HG03439 (cell line): ENCODE measurements at regions not wholly inside any gene's neighbourhood (a gene's known extent, or its start where the extent isn't known, plus 50 kb on each side); places are given as distances from the start of the nearest gene placed in this dataset.

Experiments
- ATAC-seq: cut with Tn5 transposase; IDR thresholded peaks from one replicate; pipeline ENCODE4 v1.9.1; 2021; ENCODE audit warnings: mild to moderate bottlenecking, moderate library complexity; ENCODE audit not compliant: unreplicated experiment

DNA sequence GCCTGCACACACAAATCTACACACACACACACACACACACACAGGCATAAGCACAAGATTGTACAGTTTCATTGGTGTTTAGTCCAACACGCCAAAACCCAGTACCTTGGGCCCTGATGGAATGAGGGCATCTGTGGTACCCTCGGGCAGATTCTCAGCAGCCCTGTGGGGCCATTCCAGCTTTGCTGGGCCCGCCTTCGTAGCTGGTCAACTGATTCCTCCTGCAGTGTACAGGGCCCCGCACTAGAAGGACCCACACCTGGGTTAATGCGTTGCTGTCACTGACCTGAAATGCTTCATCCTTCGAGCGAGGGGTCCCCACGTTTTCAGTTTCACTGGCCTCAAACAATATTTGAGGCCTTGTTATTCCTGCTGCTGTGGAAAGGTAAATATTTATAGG lies 731.2 kb downstream of the BRD1 start:
- ATAC-seq: no peak

DNA sequence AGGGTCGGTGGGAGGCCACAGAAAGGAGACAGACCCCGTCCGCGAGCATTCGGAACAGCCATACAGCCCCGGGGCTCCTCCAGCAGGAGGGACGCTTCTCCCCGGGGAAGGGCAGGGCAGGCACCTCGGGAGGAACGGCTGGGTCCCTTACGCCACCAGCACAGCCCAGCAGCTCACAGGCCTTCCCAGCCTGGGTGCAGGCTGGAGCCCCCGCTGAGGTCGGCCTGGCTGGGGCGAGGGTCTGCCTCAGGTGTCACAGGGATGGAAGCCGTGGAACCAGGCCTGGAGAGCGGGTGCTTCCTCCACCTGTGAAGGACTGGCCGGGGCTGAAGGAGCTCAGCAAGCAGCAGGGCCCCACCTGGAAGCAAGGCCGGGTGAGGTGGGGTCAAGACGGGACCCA lies 732.3 kb downstream of the BRD1 start:
- no peak for ATAC-seq

DNA sequence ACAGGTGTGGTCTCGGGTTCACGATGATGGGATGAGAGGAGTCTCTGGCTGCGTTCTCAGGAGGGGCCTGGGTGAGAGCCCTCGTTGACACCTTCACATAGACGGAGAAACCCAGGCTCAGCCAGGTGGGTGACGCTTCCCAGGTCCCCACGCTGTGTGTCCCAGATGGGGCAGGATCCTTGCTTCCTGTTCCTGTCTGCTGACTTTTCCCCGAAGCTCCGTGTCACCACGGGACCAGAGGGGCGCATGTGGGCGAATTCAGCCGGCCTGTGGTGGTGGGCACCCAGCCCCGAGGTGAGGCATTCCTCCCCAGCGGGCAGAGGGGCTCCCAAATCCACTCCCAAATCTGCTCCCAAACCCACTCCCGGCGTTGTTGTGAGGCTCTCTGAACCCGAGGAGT lies 732.8 kb downstream of the BRD1 start:
- no peak for ATAC-seq

DNA sequence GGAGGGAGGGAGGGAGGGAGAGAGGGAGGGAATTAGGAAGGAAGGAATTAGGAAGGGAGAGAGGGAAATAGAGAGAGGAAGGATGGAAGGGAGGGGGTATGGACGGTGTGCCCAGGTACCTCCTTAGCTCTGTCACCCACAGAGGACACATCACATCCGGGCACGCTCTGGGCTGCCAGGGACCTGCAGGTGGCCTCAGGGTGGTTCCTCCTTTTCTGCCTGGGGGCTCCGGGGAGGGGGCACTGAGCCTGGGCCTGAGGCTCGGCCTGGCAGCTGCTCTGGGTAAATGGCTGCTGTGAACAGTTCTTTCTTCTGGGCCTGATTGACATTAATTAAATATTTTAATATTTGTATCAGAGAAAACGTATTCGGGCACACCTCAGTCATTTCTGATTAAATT lies 733.5 kb downstream of the BRD1 start:
- no peak for ATAC-seq

DNA sequence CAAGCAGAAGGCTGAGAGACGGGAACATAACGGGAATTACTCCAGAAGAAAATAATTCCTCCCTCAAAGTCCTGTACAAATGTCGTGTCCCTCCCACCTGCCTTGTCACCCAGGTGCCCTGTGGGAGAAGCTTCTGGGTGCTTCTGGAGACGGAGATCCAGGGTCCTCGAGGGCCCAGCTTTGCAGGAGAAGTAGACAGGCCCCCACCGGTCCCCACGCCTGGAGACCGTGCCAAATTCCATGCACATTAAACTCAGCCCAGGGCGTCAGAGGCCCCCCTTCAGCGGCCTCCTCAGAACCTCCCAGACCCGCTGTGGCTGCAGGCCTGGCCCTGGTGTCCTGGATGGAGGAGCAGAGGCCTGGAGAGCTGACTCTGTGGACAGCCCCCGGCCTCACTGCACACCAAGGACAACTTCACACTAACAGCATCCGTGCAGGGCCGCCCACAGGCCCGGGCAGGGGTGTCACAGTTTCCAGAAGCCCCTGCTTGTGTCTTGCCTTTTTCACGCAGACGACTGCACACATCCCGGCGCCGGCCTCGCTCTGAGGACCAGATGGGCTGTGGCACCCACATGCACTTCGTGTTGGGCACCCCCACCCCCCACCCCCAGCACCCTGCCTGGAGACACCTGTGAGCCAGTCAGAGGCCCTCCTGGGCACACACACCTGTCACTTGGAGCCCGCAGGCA lies 734.3 kb downstream of the BRD1 start:
- no peak for ATAC-seq

DNA sequence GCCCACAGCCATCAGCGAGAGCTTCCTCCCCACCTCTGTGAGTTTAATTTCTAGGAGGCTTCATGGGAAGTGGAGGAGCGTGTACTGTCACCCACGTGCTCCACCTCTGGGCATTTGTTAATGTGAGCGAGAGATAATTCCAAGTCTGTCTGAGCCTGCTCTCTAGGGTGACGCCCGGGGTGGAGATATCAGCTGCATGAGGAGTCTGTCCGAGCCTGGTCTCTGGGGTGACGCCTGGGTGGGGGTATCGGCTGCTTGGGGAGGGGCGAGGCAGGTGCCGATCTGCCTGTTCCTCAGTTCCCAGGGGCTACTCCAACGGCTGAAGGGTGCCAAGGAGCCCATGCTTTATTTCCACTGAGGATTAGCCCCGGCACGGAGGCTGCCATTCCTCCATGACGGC lies 735.0 kb downstream of the BRD1 start:
- ATAC-seq: no peak

DNA sequence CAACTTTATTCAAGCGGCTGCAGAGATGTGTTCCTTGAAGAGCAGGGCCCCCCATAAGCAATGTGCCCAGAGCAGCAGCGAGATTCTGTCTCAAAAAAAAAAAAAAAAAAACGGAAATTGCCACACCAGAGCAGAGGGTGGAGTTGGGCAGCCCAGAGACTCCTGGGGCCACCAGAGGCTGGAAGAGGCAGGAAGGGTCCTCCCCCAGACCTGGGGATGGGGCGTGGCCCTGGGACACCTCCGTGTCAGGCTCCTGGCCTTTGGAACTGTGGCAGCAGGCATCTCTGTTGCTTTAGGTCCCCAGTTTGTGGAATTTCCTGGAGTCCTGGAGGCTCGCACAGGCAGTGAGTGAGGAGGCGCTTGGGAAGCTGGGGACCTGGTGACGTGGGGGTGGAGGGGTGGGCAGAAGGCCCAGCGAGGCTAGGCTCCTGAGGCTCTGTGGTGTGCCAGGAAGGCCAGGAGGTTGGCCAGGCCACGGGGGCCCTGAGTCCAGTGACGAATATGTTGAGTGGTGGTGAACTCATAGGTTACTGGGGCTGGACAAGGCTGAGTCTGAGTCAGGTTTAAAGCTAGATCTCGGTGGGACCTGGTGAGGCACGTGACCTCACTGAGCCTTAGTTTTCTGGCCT lies 735.6 kb downstream of the BRD1 start:
- no peak for ATAC-seq

DNA sequence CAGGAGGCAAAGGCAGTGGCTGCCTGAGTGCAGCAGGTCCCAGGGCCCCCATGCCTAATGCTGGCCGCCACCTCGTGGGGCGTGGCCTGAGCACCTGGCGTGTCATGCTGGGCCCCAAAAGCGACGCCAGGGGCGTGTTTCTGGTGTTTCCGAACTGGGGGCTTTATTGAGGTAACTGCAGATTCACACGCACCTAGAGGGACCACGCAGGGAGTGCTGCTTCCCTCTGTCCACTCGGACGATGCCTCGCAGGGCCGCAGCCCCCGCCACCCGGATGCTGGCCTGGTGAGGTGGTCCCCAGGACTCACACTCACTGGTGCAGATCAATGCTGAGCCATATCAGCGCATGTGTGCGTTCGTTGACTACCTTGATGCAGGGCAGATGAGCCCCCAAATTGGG lies 736.2 kb downstream of the BRD1 start:
- ATAC-seq: no peak

DNA sequence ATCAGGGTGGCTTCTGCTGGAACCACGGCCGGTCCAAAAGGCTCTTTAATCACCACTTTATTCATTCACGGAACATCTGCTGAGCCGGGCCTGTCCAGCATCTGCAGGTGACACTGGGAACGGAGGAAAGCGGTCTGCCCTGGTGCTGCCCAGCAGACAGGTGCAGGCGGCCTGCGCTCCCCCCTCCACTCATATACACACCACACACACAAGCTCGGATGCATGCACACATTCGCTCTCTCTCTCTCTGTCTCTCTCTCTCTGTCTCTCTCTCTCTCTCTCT lies 736.9 kb downstream of the BRD1 start:
- no peak for ATAC-seq

DNA sequence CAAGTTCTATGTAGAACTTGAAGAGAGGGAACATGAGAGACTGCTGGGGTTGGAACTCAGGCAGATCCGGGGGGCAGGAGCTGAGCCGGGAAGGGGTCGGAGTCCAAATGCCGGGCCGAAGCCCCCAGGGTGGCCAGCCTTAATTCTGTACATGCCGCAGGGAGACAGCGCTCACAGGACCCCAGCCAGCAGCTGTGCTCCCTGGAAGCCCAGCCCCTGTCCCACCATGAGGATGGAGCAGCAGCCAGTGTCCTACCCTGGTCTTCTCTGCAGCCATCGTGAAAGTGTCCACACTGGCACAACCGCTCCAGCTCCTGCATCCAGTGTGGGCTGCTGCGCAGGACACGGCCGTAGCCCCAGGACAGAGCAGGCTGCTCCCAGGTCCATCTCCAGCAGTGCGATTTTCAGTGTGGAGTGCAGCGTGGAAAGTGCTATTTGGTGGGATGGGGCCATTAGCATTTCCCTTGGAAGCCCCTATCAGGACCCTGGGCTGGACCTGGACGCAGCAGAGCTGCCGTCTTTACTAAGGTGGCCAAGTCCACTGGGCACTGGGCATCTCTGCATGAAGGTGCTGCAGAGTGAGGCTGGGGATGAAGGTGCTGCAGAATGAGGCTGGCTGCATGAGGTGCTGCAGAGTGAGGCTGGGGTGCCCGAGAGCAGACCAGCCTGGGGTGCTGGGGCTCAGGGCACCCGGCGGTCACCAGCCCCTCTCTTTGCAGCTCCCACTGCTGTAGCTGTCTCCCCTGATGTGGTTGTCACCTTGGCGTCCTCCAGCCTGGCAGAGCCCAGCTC lies 737.4 kb downstream of the BRD1 start:
- no peak for ATAC-seq

DNA sequence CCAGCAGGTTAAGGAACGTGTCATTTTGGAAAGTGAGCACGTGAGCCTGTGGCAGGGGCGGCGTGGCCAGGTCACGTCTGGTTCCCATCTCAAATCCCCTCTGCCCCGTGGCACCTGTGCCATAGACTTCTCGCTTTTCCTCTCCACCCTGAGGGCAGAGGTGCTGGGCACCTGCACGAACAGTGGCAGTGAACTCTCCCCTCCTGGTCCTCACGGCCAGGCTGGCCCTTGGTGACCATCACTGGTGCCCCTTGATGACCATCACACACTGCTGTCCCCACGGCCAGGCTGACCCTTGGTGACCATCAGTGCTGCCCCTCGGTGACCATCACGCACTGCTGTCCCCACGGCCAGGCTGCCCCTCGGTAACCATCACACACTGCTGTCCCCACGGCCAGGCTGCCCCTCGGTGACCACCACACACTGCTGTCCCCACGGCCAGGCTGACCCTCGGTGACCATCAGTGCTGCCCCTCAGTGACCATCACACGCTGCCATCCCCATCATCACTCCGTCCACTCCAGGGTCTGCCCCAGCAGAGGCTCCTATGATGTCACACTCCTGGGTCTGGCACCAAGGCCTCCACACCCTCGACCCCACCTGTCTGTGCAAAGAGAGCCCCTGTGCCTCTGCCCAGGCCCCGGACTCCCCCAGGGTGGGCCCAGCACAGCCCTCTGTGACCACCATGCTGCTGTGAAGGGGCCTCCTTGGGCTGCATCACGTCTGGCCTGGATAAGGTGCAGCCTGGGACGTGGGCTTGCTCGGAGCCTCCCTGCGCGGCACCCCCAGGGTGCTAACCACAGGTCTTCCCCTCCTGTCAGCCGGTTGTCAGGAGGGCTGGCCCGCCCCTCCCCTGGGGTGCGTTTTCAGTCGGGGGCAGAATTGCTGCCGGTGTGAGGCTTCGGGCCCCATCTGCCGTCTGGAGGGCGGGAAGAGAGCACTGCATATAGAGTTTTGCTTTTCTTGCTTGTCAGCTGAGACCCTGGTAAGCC lies 738.6 kb downstream of the BRD1 start:
- no peak for ATAC-seq

DNA sequence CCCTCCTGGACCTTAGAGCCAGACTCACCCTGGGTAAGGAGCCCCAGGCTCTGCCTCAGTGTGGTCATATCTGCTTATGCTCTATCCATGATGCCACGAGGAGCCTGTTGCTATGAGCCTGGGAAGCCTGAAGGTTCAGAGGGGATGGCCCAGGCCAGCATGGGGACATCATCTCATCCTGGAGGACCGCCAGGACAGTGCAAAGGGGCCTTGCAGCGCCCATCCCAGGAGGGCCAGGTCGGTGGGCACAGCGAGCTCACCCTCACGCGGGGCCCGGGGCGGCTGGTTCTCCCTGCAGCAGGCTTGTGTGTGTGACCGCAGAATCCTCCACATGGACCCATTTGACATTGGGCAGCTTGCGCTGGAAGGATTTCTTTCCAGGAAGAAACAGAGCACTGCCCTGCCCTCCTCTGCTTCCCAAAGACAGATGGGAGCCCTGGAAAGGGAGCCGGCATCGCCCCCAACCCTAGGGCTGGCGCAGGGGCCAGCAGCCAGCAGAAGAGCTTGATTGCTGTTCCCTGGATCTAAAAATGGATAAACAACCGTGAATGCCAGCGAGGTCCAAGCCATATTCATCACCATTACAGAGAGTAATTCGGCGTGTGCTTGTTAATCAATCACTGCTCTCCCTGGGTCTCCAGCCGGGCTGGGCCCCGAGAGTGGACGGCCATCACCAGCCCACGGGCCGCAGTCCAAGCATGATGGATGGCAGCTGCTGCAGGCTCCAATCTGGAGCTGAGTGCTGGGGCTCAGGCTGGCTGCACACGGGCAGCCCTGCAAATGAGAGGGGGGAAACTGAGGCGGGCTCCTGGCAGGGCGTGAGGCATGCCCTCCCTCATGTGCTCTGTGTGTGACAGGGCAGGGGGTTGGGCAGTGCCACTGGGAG lies 739.7 kb downstream of the BRD1 start:
- no peak for ATAC-seq

DNA sequence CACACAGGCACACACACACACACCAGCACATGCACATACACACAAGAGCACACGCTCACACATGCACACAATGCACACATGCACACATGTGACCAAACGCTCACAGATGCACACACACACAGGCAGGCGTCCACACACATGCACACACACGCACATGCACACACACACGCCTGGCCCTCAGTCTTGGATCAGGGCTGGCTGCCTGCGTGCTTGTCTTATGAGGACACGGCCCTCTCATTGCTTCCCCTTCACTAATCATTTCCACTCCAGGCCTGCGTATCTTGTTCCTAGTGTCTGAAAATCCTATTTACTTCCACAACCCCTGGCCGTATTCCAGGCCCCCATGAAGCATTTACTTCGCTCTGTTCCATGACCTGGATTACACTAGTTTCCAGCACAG lies 740.5 kb downstream of the BRD1 start:
- ATAC-seq: no peak

DNA sequence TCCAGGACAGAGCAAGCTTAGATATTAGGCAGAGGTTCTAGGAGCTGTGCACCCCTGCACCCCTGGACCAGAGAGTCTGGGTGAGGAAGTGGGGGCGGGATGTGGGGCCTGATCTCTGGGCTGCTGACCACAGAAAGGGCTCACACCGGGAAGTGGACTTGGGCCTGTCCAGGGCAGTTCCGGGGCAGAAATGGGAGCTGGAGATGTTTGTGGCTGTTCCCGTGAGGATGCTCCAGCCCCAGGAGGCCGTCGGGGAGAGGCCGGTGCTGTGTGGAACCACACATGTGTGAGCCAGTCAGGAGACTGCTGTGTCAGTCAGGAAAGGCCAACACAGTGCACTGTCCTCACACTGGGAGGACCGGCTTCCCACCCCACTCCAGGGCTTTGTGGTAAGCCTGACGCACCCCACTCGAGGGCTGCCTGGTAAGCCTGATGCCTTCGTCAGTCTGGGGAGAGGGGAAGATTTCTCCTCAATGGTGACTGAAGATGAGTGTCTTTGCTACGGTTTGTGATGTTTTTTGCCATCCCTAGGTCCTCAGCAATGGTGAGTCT lies 741.0 kb downstream of the BRD1 start:
- ATAC-seq: no peak

DNA sequence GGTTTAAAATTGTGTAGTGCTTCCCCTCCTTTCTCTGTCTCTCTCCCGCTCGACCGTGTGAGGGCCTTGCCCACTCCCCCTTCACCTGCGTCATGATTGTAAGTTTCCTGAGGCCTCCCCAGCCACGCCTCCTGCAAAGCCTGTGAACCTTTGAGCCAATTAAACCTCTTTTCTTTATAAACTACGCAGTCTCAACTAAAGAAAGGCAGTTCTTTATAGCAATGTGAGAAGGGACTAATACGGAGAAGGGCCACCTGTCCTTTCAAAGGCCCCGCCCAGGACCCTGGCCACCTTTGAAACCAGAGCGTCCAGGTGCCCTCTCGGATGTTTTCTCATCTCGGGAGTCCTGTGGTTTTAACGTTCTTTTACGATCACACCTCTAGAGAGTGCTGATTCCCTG lies 741.5 kb downstream of the BRD1 start:
- ATAC-seq: no peak

DNA sequence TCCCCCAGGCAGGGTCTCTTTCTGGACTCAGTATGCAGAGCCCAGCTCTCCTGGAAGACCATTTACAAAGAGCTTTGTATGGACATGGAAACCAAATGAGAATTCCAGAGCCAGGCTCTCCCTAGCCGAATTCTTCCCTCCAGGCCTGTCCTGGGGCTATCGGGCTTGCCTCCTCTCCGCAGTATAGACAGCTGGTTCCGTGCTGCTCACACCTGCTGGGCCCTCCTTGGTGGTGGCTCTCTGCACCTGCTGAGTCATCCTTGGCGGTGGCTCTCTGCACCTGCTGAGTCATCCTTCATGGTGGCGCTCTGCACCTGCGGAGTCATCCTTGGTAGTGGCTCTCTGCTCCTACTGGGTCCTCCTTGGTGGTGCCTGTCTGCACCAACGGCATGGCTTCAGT lies 743.5 kb downstream of the BRD1 start:
- ATAC-seq: no peak

DNA sequence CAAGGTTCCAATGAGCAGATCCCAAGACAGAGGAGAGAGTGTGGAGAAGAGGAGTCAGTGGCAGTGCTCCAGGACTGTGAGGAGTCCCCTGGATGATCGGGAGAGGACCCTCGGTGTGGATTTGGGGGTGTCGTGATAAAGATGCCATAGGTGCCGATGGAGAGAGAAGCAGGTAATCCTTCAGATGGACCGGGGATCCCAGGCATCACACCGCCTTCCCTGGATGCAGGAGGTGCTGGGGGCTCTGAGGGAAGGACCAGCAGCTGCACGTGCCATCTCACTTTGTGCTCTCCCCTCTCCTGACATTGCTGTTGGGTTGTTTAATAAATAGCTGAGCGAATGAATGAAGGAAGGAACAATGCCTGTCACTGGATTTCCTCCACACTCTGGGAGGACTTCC lies 744.1 kb downstream of the BRD1 start:
- ATAC-seq: no peak

DNA sequence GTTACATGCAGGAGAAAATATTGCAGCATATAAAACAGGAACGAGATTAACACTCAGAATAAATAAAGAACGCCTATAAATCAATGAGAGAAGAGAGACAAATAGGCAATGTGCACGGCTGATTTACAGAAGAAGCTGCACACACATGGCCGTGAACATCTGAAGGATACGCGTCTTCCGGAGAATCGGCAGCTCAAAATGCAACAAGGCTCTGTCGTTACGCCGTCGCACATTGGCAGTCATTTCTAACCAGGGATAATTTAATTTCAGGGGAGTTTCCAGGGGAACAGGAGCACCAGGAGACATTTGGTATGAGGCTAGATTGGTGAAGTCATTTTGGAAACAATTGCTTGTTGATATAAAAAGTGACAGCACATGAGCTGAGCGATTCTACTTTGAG lies 745.2 kb downstream of the BRD1 start:
- ATAC-seq: no peak

DNA sequence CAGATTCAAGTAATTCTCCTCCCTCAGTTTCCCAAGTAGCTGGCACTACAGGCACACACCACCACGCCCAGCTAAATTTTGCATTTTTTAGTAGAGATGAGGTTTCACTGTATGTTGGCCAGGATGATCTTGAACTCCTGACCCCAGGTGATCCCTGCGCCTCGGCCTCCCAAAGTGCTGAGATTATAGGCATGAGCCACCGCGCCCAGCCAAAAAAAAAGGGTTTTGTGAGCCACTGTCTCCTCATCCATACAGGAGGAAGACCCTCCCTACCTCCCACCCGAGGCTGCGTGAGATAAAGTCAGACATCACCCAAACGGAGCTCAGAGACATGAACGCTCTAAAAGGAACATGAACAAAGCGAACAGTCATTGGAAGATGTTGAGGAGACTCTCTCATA lies 745.7 kb downstream of the BRD1 start:
- no peak for ATAC-seq

DNA sequence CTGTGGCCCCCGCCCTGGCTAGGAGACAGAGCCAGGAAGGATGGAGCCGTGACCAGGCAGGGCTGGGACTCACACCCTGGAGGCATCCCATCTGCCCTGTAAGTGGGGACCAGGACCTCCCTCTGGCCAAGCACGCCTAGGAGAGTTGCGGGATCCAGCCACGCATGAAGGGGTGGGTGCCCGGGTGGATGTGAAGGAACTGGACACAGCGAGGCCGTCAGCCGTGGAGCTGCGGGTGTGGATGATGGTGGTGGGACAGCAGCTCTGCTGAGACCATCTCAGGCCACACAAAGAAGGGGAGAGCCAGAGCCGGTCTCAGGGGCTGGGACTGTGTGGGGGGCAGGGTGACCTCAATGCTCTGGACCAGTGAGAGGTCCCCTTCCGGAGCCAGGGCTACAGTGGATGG lies 746.4 kb downstream of the BRD1 start:
- no peak for ATAC-seq
